Uterus (tissue), 2 donors: ENCODE measurements at regions not wholly inside any gene's neighbourhood (a gene's known extent, or its start where the extent isn't known, plus 50 kb on each side); places are given as distances from the start of the nearest gene placed in this dataset.

Source experiments
- CTCF ChIP-seq, 4 experiments: fragments of 200-600 bp in 2 of 4; fragments of 450-650 bp in 2 of 4; sonication (generic) in 2 of 4; IDR thresholded peaks; one replicate each; pipeline ENCODE4 v1.5.1; 2016 to 2019; ENCODE audit warnings: antibody characterized with exemption in 4 of 4, mild to moderate bottlenecking in 2 of 4, moderate library complexity in 1 of 4
- POLR2A ChIP-seq, 2 donors: fragments of 450-650 bp; IDR thresholded peaks; one replicate each; pipeline ENCODE4 v1.6.1; 2016; ENCODE audit warnings: antibody characterized with exemption in 2 of 2, mild to moderate bottlenecking in 1 of 2, moderate library complexity in 1 of 2

GRCh38 chr10:2023687-2024086, 286.4 kb upstream of the ADARB2 start:
- TF ChIP-seq CTCF (IDR thresholded peaks at IDR 0.05): no peak
- no peak for TF ChIP-seq POLR2A (IDR thresholded peaks at IDR 0.05)
